Right ventricle myocardium inferior (tissue), 1 donor: ENCODE measurements at regions not wholly inside any gene's neighbourhood (a gene's known extent, or its start where the extent isn't known, plus 50 kb on each side); places are given as distances from the start of the nearest gene placed in this dataset.
A peak's percentile ranks its signal among the peaks of the same experiment; 100 is the strongest.

ENCODE experiments used
- ATAC-seq: fragments of 200-7000 bp; cut with Tn5 transposase; one replicate; pipeline ENCODE4 v1.9.1; 2020; ENCODE audit warnings: mild to moderate bottlenecking, moderate library complexity
- DNase-seq: peaks from one replicate; pipeline ENCODE4 v3.0.0; 2021; ENCODE audit errors: missing footprints
- intact Hi-C: fragments of 100-400 bp; cut with DNase I; formaldehyde crosslinking; loops from one replicate; pipeline ENCODE4 v1.11.0; 2022
- donor health status: DM: no; HTN: yes; CAD: no; lungs with severe emphysema.

- ATAC-seq (no peak), DNase-seq (no peak)
- intact Hi-C loops: no loop called here
Observed at GRCh38 chr20:10762216-10762615, 88.4 kb upstream of the JAG1 start.

DNA sequence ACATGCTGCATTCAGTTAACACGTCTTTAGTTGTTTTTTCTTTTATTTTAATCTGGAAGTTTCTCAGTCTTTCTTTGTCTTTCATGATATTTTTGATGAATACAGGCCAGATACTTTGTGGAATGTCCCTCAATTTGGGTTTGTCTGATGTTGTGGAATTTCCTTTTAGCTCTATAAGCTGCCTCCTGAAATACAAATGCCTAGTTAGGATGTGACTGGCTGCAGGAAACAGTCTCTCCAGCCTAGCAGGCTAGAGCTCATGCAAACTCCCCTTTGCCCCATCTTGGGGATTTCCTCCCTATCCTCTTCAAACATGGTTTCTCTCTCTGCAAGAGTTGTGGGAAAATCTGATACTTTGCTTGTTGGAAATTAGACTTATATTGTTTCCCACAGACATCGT, 89.3 kb upstream of the JAG1 start:
- ATAC-seq: no peak
- DNase-seq: no peak
- intact Hi-C loops: no loop called here

GRCh38 chr20:10769700-10770099, 95.9 kb upstream of the JAG1 start:
- intact Hi-C loops: no loop called here
- DNase-seq (no peak), ATAC-seq (no peak)

- intact Hi-C loops: no loop called here
- ATAC-seq (no peak), DNase-seq (no peak)
Observed at GRCh38 chr20:10770753-10771152, 97.0 kb upstream of the JAG1 start.

- ATAC-seq (no peak), DNase-seq (no peak)
- intact Hi-C loops: no loop called here
Observed at GRCh38 chr20:10771435-10772140, 97.8 kb upstream of the JAG1 start.

GRCh38 chr20:10774357-10774943, 100.7 kb upstream of the JAG1 start:
- intact Hi-C loops: no loop called here
- peak; percentile 72 for ATAC-seq
- no peak for DNase-seq

GRCh38 chr20:10777710-10778109, 103.9 kb upstream of the JAG1 start:
- intact Hi-C loops: no loop called here
- DNase-seq (no peak), ATAC-seq (no peak)

- no peak for ATAC-seq
- intact Hi-C loops: no loop called here
- no peak for DNase-seq
Observed at GRCh38 chr20:10779911-10780310, 106.1 kb upstream of the JAG1 start.

GRCh38 chr20:10780901-10781300, 107.1 kb upstream of the JAG1 start:
- intact Hi-C loops: no loop called here
- DNase-seq (no peak), ATAC-seq (no peak)

DNA sequence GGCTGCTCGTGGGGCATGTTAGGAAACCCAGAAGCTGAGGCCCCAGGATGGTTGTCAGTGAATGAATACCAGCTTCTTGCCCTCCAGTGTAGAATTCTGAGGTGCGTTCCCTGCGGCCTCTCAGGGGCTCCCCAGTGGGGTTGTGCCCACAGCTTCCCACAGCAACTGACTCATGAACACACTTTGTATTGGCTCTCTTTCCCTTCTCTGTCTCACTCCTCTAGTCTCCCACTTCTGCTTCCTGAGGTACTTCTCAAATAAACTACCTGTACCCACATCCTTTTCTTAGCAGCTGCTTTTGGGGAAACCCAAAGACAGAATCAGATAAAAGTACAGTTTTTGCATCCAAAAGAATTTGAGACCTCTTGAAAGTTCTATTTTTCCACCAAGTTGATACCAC, 107.7 kb upstream of the JAG1 start:
- ATAC-seq (no peak), DNase-seq (no peak)
- intact Hi-C loops: no loop called here

- DNase-seq (no peak), ATAC-seq (no peak)
- intact Hi-C loops: no loop called here
Observed at GRCh38 chr20:10783707-10784553, 110.1 kb upstream of the JAG1 start.

DNA sequence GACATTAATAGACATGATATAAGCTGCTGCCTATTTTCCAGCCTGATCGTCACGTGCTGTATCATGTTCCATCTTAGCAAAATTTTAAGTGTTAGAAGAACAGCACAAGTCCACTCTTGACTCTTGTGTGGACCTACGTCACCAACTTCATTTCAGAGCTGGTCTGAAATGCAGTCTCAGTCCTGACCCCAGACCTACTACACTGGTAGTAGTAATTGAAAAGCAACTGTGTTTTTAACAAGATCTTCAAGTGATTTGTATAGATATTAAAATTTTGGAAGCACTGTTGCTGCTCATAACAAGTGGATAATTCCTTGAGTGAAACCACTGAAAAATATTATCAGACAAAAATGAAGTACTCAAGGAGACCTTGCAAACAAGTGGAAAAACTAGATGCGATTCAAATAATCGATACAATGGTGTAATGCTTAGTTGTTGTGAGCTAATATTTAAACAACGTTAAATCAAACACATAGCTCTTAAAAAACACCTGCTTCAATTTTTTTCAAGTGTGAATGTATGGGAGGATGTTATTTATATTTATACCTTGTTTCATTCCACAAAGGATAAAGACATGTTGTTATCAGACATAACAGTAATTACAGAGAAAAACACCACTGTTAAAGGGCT, 110.9 kb upstream of the JAG1 start:
- DNase-seq: no peak
- intact Hi-C loops: no loop called here
- no peak for ATAC-seq

DNA sequence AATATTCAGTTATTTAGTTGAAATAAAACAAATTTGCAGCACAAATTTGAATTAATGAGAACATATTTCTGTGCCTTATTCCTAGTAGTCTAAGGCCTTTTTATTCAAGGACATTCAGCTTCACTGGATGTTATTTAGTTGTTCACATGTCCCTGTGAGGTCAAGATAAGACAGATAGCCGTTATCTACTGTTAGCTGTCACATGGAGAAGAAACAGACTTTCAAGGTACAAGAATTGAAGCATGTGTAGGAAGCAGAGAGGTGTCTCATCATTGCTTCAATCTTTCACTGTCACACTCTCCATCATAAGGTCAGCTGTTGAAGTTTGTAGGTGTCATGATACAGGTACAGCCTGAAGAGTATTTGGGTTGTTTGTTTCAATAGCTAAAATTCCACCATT, 112.9 kb upstream of the JAG1 start:
- DNase-seq: no peak
- intact Hi-C loops: no loop called here
- ATAC-seq: no peak

DNA sequence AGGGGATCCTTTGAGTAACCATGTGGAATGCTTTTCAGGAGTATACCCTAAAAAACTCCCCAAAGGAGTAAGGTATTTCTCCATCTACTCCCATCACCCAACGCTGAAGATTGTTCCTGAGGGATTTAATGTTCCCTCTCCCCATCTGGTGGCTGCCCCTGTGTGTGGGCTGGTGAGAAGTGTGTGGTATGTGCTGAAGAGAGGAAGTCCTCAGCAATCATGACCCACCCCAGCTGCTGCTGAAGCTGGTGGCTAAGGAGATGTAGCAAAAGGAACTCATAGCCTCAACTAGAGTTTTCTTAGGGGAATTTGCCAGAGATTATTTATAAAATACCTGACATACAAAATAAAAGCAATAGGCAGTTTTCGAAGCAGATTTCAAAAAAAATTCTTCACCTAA, 114.3 kb upstream of the JAG1 start:
- DNase-seq (no peak), ATAC-seq (no peak)
- intact Hi-C loops: no loop called here

- ATAC-seq: peak; percentile 77
- intact Hi-C loops: no loop called here
Observed at GRCh38 chr20:10788877-10789276, 115.1 kb upstream of the JAG1 start.

DNA sequence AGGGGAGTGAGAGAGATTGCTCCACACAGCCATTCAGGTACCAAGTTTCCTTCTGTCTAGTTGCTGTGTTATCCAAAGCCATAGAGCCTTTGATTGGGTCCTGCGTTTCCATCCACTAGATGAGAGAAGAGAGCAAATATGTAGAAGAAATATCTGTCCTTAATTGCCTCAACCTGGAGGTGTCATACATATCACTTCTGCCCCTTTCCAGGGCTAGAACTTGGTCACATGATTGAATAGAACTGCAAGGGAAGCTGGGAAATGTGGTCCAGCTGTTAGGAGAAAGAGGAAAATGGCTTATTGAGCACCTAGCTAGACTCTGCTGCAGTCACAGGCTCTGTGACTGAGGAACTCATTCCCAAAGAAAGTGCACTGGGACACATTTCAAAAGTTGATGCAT, 115.6 kb upstream of the JAG1 start:
- intact Hi-C loops: no loop called here
- ATAC-seq: no peak
- no peak for DNase-seq

More at GRCh38 chr20:10788877-10789276, 115.1 kb upstream of the JAG1 start:
- DNase-seq: no peak

GRCh38 chr20:10790013-10790412, 116.2 kb upstream of the JAG1 start:
- DNase-seq: no peak

DNA sequence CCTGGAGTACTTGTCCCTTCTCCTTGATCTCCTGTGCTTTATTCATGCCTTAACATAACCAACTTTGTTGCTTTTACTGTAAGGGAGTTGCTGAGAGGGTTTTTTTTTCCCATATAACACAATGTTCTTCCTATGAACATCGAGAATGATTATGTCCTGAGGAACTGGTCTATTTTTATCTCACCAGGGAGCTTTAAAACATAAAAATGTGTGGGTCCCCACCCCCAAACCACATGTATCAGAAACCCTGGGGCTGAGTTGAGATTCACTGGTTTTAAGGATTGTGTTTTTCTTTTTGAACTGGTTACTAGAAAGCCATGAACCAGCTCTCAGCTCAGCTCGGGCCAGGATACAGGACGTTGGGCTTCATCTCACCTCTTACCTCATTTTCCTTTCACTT, 118.5 kb upstream of the JAG1 start:
- intact Hi-C loops: no loop called here
- no peak for ATAC-seq
- no peak for DNase-seq

More at GRCh38 chr20:10790013-10790412, 116.2 kb upstream of the JAG1 start:
- intact Hi-C loops: no loop called here
- no peak for ATAC-seq

DNA sequence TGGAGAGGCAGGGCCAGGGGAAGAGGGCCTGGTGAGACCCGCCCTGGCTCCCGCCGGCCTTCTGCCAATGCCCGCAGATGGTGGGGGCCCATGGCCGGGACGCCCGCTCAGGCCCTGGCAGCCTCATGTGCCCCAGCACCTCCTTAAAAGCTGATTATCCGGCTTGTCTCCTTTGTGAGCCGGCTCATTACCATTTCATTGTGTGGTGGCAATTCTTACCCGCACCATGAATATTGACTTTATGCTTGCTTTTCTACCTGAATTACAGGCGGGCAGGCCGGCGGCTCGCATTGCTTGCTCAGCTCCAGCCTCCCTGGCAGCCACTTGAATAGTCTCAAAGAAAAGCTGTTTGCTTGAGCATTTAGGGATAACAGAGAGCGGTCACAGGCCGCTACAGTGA, 120.0 kb upstream of the JAG1 start:
- DNase-seq: no peak
- no peak for ATAC-seq
- intact Hi-C loops: no loop called here

- DNase-seq (no peak), ATAC-seq (no peak)
- intact Hi-C loops: no loop called here
Observed at GRCh38 chr20:10794765-10795164, 121.0 kb upstream of the JAG1 start.
